ENCODE measurements at regions not wholly inside any gene's neighbourhood (a gene's known extent, or its start where the extent isn't known, plus 50 kb on each side); places are given as distances from the start of the nearest gene placed in this dataset.

DNA sequence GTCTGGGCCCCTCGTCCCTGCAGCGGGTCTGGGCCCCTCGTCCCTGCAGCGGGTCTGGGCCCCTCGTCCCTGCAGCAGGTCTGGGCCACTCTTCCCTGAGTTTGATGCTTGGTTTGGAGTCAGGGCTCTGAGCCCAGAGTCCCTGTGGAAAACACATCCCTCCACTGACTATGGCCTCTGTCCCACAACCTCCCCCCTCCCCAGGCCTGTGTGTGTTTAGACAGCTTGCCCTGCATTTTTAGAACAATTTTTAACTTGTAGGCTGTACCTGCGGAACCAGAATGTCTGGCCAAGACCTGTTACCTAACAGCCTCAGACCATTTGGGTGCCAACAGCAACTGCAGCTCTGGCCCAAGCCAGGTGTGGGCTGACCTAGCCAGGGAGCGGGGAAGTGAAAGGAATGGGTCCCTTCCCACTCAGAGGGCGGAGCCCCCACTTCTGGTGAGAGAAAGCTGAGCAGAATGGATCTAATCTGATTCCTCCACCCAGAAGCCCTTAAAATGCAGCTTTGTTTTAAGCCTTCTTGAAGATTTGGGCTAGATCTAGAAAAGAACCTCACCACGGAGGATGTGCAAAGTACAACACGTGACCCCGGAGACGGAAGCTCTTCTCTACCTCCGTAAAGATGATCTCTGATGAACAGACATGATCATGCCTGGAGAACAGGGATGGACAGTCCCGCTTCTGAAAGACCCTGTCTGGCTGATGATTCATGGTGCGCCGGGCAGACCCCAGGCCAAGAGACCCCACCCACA is 60.5 kb upstream of the TFRC start:
- TF ChIP-seq, protein P1, sequence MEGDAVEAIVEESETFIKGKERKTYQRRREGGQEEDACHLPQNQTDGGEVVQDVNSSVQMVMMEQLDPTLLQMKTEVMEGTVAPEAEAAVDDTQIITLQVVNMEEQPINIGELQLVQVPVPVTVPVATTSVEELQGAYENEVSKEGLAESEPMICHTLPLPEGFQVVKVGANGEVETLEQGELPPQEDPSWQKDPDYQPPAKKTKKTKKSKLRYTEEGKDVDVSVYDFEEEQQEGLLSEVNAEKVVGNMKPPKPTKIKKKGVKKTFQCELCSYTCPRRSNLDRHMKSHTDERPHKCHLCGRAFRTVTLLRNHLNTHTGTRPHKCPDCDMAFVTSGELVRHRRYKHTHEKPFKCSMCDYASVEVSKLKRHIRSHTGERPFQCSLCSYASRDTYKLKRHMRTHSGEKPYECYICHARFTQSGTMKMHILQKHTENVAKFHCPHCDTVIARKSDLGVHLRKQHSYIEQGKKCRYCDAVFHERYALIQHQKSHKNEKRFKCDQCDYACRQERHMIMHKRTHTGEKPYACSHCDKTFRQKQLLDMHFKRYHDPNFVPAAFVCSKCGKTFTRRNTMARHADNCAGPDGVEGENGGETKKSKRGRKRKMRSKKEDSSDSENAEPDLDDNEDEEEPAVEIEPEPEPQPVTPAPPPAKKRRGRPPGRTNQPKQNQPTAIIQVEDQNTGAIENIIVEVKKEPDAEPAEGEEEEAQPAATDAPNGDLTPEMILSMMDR (conservative IDR thresholded peaks at IDR 0.05; ENCODE audit: low read length), result no peak
- no peak for TF ChIP-seq EZH2phosphoT487 (IDR thresholded peaks at IDR 0.05; ENCODE audit: borderline replicate concordance)
